ENCODE measurements at regions not wholly inside any gene's neighbourhood (a gene's known extent, or its start where the extent isn't known, plus 50 kb on each side); places are given as distances from the start of the nearest gene placed in this dataset.
"Not testable (repeated sequence)": the region's sequence is repeated elsewhere in the genome, so short reads cannot be mapped to it uniquely, and the experiment has no call there.

DNA sequence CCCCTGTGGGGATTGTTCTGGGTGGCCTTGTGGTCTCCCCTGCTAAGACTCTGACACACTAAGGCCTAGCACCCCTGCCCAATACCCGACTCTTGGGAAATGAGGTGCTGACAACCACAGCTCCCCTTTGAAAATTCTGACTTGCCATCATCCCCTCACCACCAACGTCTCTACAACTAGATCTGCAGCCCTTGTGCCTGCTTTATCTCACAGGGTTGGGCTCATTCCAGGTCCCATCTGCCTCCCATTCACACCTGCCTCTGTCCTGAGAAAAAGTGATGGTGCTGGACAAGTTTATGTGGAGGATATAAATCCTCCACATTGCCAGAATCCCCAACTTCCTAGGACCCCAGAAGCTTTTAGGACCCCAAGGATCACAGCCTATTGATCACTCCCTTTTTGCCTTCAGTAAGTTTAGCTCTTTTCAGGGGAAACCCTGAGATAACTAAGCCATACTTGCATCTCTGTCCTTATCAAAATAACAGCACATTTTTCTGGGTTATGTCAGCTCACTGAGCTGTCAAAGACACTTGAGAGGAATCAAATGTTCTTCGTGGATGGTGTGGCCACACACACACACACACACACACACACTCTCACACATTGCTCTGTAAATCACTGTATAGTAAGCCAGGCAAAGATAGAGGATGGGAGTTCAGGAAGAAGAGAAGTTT, 136.8 kb upstream of the CES5A start:
- TF ChIP-seq Cebpa-rat (IDR thresholded peaks at IDR 0.05), result no peak
- Histone ChIP-seq H3K9ac (no peak overlapping the region), H3K36me3 (no peaks in the 10 kb centered on the region), H3K27me3 (no peaks in the 10 kb centered on the region), H3K4me3 (no peak overlapping the region), H3K4me1 (peaks cover 0 to 4% (median 0%) of the 10 kb centered on the region in 10 experiments; a peak in 3 of 20 replicates), H3K27ac (no peak overlapping the region), H3K4me2 (no peak overlapping the region), H4K20me1 (no peaks in the 10 kb centered on the region), H3K9me3 (replicated peaks in 1 of 11) (peaks cover 0 to 11% (median 6%) of the 10 kb centered on the region in 11 experiments; a peak in 8 of 22 replicates)

DNA sequence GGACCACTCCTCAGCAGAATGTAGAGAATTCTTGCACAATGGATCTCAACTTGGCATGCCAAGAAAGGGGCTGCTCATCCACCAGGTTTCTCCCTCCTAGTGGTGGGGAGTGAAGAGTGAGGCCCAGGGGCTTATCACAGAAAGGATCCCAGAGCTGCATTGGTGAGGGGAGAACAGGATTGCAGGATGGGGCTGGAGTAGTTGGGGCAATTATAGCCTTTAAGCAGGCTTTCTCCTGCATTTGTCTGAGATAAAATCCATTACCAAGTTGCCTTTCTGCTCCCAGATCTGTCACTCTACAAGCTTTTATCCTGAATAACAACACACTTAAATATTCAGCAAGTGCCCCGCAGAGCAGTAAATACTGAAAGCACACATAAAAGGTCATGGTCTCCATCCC, 130.8 kb upstream of the CES5A start:
- no peak overlapping the region for H3K9ac ChIP-seq
- H3K36me3 ChIP-seq, result no peaks in the 10 kb centered on the region
- H3K4me1 ChIP-seq, result no peaks in the 10 kb centered on the region
- no peak overlapping the region for H3K4me2 ChIP-seq
- no peaks in the 10 kb centered on the region for H4K20me1 ChIP-seq
- 0 out of 22 replicates have a peak, but pooled peaks cover 0 to 2% (median 0%) of the 10 kb centered on the region in 11 experiments for H3K9me3 ChIP-seq (replicated peaks in 1 of 11)
- no peak for TF ChIP-seq Cebpa-rat (IDR thresholded peaks at IDR 0.05)
- no peak overlapping the region for H3K4me3 ChIP-seq
- no peaks in the 10 kb centered on the region for H3K27me3 ChIP-seq
- no peak overlapping the region for H3K27ac ChIP-seq

DNA sequence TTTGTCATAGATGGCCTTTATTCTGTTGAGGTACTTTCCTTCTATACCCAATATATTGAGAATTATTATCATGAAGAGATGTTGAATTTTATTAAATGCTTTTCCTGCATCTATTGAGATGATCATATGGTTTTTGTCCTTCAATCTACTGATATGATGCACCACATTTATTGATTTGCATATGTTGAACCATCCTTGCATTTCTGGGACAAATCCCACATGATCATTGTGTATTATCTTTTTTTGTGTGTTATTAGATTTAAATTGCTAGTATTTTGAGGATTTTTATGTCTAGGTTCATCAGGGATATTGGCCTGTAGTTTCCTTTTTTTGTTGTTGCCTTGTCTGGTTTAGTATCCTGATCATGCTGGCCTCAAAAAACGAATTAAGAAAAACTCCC, 124.5 kb upstream of the CES5A start:
- Histone ChIP-seq H3K4me1 (no peaks in the 10 kb centered on the region), H3K27ac (no peak overlapping the region), H3K36me3 (no peaks in the 10 kb centered on the region), H3K4me3 (no peak overlapping the region), H3K4me2 (no peak overlapping the region), H3K27me3 (no peaks in the 10 kb centered on the region), H4K20me1 (no peaks in the 10 kb centered on the region), H3K9ac (no peak overlapping the region), H3K9me3 (replicated peaks in 1 of 11) (peaks cover 0 to 23% (median 16%) of the 10 kb centered on the region in 11 experiments; a peak in 17 of 22 replicates)
- TF ChIP-seq Cebpa-rat (IDR thresholded peaks at IDR 0.05), result no peak

DNA sequence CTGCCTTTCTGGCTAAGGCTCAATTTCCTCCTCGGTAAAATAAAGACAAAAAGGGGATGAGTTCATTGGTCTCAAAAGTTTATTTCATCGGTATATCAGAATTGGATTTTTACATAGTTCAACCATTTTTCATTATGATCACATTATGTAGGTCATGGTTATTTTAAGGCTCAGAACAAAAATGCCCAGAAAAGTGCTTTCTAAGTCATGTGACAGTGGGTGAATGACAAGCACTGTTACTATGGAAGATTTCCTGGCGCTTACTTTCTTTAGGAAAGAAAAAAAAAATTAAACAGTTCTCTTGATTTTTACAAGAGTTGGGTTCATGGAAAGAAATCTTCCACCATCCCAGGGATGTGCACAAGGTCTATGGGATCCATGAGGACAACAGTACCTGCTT, 117.9 kb upstream of the CES5A start:
- H3K4me3 ChIP-seq, result no peak overlapping the region
- no peaks in the 10 kb centered on the region for H3K36me3 ChIP-seq
- H3K4me1 ChIP-seq, result no peaks in the 10 kb centered on the region
- H3K9ac ChIP-seq, result no peak overlapping the region
- no peak overlapping the region for H3K27ac ChIP-seq
- H3K9me3 ChIP-seq (replicated peaks in 1 of 11), result peaks cover 13 to 17% (median 16%) of the 10 kb centered on the region in 11 experiments
- H3K27me3 ChIP-seq, result no peaks in the 10 kb centered on the region
- H3K4me2 ChIP-seq, result no peak overlapping the region
- no peaks in the 10 kb centered on the region for H4K20me1 ChIP-seq
- no peak for TF ChIP-seq Cebpa-rat (IDR thresholded peaks at IDR 0.05)

DNA sequence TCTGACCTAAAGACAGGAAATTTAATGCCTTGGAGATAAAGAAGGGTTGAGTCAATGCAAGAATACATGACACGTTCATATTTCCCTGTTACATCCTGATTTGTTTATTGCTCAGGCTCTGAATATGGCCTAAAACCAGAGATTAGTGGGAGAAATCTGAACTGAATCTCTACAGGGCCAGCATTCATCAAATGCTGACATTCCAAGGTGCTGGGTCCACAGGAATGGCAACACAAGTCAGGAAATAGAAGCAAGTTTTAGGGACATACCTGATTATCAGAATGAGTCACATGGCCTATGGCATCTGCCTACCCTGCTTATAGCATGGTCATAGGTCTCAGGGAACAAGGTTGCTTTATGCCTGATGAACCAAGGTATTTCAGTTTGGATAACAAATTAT, 117.4 kb upstream of the CES5A start:
- no peaks in the 10 kb centered on the region for H3K36me3 ChIP-seq
- no peaks in the 10 kb centered on the region for H3K27me3 ChIP-seq
- H3K9me3 ChIP-seq (replicated peaks in 1 of 11), result peaks cover 10 to 16% (median 13%) of the 10 kb centered on the region in 11 experiments
- no peaks in the 10 kb centered on the region for H3K4me1 ChIP-seq
- no peaks in the 10 kb centered on the region for H4K20me1 ChIP-seq
- TF ChIP-seq Cebpa-rat (IDR thresholded peaks at IDR 0.05), result no peak
- H3K9ac ChIP-seq, result no peak overlapping the region
- no peak overlapping the region for H3K27ac ChIP-seq
- no peak overlapping the region for H3K4me2 ChIP-seq
- H3K4me3 ChIP-seq, result no peak overlapping the region

DNA sequence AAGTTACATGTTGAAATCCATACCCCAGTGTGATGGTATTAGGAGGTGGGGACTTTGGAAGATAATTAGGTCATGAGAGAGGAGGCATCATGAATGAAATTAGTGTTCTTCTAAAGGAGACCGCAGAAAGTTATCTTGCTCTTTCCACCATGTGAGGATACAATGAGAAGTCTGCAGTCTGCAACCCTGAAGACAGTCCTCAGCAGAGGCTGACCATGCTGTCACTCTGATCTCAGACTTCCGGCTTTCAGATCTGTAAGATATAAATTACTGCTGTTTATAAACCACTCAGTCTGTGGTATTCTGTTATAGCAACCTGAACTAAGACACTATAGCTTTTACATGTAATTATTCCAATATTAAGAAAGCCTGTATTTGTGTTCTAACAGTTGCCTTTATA, 116.7 kb upstream of the CES5A start:
- no peaks in the 10 kb centered on the region for H3K4me1 ChIP-seq
- H3K27me3 ChIP-seq, result no peaks in the 10 kb centered on the region
- no peaks in the 10 kb centered on the region for H4K20me1 ChIP-seq
- no peak overlapping the region for H3K9ac ChIP-seq
- H3K4me2 ChIP-seq, result no peak overlapping the region
- H3K27ac ChIP-seq, result no peak overlapping the region
- no peaks in the 10 kb centered on the region for H3K36me3 ChIP-seq
- H3K9me3 ChIP-seq (replicated peaks in 1 of 11), result peaks cover 10 to 16% (median 13%) of the 10 kb centered on the region in 11 experiments
- TF ChIP-seq Cebpa-rat (IDR thresholded peaks at IDR 0.05), result no peak
- no peak overlapping the region for H3K4me3 ChIP-seq

DNA sequence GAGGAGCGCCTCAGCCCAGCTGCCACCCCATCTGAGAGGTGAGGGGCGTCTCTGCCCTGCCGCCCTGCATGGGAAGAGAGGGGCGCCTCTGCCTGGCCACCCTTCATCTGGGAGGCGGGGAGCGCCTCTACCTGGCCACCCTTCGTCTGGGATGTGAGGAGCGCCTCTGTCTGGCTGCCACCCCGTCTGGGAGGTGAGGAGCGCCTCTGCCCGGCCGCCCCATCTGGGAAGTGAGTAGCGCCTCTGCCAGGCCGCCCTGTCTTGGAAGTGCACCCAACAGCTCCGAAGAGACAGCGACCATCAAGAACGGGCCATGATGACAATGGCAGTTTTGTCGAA, 114.4 kb upstream of the CES5A start:
- Histone ChIP-seq H3K4me1 (no peaks in the 10 kb centered on the region), H3K4me2 (no peak overlapping the region), H4K20me1 (no peaks in the 10 kb centered on the region), H3K27ac (no peak overlapping the region), H3K4me3 (no peak overlapping the region), H3K27me3 (no peaks in the 10 kb centered on the region), H3K36me3 (no peaks in the 10 kb centered on the region), H3K9me3 (replicated peaks in 1 of 11) (peaks cover 10 to 16% (median 13%) of the 10 kb centered on the region in 11 experiments), H3K9ac (no peak overlapping the region)
- TF ChIP-seq Cebpa-rat (IDR thresholded peaks at IDR 0.05), result no peak

DNA sequence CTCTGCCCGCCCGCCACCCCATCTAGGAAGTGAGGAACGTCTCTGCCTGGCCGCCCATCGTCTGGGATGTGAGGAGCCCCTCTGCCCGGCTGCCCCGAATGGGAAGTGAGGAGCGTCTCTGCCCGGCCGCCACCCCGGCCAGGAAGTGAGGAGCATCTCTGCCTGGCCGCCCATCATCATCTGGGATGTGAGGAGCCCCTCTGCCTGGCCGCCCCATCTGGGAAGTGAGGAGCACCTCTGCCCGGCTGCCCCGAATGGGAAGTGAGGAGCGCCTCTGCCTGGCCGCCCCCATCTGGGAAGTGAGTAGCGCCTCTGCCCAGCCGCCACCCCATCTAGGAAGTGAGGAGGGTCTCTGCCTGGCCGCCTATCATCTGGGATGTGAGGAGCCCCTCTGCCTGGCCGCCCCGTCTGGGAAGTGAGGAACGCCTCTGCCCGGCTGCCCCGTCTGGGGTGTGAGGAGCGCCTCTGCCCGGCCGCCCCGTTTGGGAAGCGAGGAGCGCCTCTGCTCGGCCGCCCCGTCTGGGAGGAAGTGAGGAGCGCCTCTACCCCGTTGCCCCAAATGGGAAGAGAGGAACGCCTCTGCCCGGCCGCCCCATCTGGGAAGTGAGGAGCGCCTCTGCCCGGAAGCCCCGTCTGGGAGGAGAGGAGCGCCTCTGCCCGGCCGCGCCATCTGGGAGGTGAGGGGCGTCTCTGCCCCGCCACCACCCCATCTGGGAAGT, 113.8 kb upstream of the CES5A start:
- not testable (repeated sequence) for H3K4me1 ChIP-seq, H3K27ac ChIP-seq, H4K20me1 ChIP-seq, H3K27me3 ChIP-seq, H3K4me3 ChIP-seq, H3K36me3 ChIP-seq, H3K4me2 ChIP-seq, H3K9ac ChIP-seq
- peaks cover 10 to 16% (median 13%) of the 10 kb centered on the region in 11 experiments for H3K9me3 ChIP-seq (replicated peaks in 1 of 11)

DNA sequence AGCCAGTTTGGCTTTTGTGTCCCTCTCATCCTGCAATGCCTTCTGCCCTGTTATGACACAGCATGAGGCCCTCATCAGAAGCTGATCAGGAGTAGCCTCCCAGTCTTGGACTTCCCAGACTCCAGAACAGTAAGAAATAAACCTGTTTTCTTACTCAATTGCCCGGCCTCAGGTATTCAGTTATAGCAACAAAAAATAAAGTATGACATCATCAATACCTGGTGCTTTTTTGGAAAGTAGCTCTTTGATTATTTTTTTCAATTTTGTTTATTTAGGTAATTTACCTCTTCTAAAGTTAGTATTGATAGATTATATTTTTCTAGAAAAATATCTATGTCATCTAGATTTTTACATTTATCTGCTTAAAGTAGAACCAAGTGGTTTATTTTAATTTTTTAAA, 112.8 kb upstream of the CES5A start:
- Histone ChIP-seq H3K9ac (no peak overlapping the region), H3K9me3 (replicated peaks in 1 of 11) (peaks cover 10 to 16% (median 13%) of the 10 kb centered on the region in 11 experiments), H3K4me2 (no peak overlapping the region), H3K27me3 (no peaks in the 10 kb centered on the region), H3K4me1 (no peaks in the 10 kb centered on the region), H3K27ac (no peak overlapping the region), H3K4me3 (no peak overlapping the region), H4K20me1 (no peaks in the 10 kb centered on the region), H3K36me3 (no peaks in the 10 kb centered on the region)
- TF ChIP-seq Cebpa-rat (IDR thresholded peaks at IDR 0.05), result no peak

DNA sequence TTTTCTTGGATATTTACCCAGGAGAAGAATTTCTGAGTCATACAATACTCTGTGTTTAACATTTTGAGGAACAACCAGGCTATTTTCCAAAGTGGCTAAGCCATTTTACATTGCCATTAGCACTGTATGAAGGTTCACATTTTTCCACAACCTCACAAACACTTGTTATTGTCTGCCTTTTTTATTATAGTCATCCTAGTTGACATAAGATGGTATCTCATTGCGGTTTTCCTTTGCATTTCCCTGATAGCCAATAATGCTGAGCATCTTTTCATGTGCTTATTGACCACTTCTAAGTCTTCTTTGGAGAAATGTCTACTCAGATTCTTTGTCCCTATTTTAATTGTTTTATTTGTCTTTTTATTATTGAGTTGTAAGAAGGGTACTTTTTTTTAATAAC, 107.4 kb upstream of the CES5A start:
- Histone ChIP-seq H3K36me3 (no peaks in the 10 kb centered on the region), H3K4me3 (no peak overlapping the region), H3K27me3 (no peaks in the 10 kb centered on the region), H3K27ac (no peak overlapping the region), H3K9ac (no peak overlapping the region), H3K4me2 (no peak overlapping the region), H3K4me1 (peaks cover 0 to 1% (median 0%) of the 10 kb centered on the region in 10 experiments; a peak in 1 of 20 replicates), H3K9me3 (replicated peaks in 1 of 11) (no peaks in the 10 kb centered on the region), H4K20me1 (no peaks in the 10 kb centered on the region)
- no peak for TF ChIP-seq Cebpa-rat (IDR thresholded peaks at IDR 0.05)
